GM12875 (cell line): ENCODE measurements at regions not wholly inside any gene's neighbourhood (a gene's known extent, or its start where the extent isn't known, plus 50 kb on each side); places are given as distances from the start of the nearest gene placed in this dataset.

Source experiments
- H3K4me3 ChIP-seq: one replicate; pipeline ENCODE4 v1.5.1; 2011; ENCODE audit warnings: low read depth, low read length, control low read depth
- CTCF ChIP-seq: IDR thresholded peaks from 2 replicates; pipeline ENCODE4 v1.5.1; 2011; ENCODE audit warnings: low read depth, mild to moderate bottlenecking, control low read depth, inconsistent platforms, low read length, moderate library complexity, borderline replicate concordance; ENCODE audit not compliant: insufficient read depth

DNA sequence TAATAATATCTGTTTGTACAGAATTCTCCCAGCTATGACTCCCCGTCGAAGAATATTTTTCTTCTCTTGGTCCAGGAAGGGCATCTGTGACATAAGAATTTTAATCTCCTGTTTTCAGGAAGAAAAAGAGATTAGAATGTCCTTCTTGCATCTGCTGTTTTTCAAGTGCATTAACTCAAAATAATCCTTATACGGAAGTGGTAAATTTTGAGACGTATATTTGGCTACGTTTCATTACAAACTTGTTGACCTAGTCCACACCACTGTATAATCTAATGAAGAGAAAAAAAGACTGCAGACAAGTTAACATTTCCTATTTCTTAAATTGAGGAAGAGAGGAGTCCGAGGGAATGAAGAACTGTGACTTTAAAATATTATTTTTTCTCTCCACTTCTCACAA lies 959.9 kb downstream of the DIAPH3 start:
- no peak overlapping the region for H3K4me3 ChIP-seq
- no peak for TF ChIP-seq CTCF

DNA sequence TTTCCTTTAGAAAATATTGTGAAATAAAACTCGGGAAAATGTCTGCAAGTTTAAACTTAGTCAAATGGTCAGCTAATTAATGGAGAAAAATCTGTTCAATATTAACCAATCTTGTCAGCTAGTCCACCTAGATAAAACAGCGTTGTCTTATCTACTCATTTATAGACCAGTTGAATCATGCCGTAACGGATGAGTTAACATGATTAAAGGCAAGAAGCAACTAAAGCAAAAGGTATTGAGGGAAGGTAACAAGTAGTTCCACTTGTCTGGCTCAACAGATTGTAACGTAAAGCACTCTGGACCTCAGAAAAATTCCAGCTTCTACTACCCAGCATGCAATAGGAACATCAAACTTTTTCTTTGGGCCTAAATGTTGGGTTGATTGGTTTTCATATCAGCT lies 958.2 kb downstream of the DIAPH3 start:
- no peak overlapping the region for H3K4me3 ChIP-seq
- no peak for TF ChIP-seq CTCF

DNA sequence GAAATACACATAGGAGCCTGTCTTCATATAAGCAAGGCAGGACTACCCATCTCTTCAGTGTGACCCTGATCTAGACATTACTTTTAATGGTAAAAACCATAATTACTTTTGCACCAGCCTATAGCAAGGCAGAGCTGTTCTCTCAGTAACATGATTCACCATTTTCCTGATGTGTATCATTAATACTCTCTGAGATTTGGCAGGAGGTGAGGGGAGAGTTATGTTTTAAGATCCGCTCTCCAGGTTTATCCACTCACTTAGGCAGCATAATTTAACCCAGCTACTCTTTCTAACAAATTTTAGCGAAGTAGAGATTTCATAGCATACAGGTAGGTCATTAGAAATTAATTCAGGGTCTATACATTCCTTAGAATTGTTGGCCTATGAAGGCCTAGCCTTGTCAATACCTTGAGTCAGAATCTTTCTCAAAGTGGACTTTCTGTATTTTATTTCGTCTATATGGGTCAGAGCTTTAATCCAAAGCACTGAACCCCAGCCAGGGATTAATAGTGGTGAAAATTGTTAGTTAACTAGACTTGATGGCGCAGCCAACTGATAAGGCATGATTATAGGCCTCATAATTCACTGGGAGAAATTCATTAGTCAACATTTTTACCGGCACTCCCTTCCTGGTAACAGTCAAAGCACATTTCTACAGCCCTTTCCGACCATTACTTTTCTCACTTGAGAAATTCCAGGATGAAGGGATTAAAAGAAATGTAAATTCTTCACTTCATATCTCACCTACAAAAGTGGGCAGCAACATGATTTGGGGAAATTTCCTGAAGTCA lies 955.1 kb downstream of the DIAPH3 start:
- H3K4me3 ChIP-seq = no peak overlapping the region
- TF ChIP-seq CTCF = no peak

DNA sequence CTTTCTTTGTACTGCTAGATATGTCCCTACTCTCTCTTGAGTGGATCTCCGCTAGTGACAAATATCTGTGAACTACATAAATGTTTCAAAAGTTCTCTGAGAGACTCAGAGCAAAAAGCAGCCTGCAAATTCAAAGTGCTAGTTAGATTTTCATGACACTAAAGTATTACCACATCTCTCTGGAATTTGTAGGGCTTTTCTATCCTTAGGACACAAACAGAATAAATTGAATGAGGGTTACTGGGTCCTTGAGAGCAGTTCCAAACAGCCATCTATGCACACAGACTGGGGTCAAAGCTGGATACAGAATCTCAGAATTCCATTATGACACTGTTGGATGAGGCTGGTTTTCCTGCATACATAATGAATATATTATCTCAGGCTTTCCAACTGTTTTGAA lies 953.2 kb downstream of the DIAPH3 start:
- TF ChIP-seq CTCF = no peak
- H3K4me3 ChIP-seq = no peak overlapping the region

GRCh38 chr13:59211606-59212005 lies 952.1 kb downstream of the DIAPH3 start:
- no peak for TF ChIP-seq CTCF
- no peak overlapping the region for H3K4me3 ChIP-seq

GRCh38 chr13:59229401-59229800 lies 934.3 kb downstream of the DIAPH3 start:
- H3K4me3 ChIP-seq = no peak overlapping the region
- TF ChIP-seq CTCF = no peak

GRCh38 chr13:59229861-59230260 lies 933.9 kb downstream of the DIAPH3 start:
- TF ChIP-seq CTCF = no peak
- no peak overlapping the region for H3K4me3 ChIP-seq
